T-helper 17 cell (primary cell): ENCODE measurements at regions not wholly inside any gene's neighbourhood (a gene's known extent, or its start where the extent isn't known, plus 50 kb on each side); places are given as distances from the start of the nearest gene placed in this dataset.
"Not testable (repeated sequence)": the region's sequence is repeated elsewhere in the genome, so short reads cannot be mapped to it uniquely, and the experiment has no call there.

ENCODE experiments used
- ATAC-seq: fragments of 150-1000 bp; cut with Tn5 transposase; 2 replicates; pipeline ENCODE4 v1.10.0; 2021; ENCODE audit warnings: mild to moderate bottlenecking, moderate library complexity
- DNase-seq, 3 donors: peaks; one replicate each; pipeline versions ENCODE4 v3.0.0 to v3.0.0-alpha.2; 2020 to 2021
- H3K9me3 ChIP-seq: one replicate; pipeline ENCODE4 v1.7.0; 2013; ENCODE audit warnings: low read length, mild to moderate bottlenecking; ENCODE audit not compliant: control insufficient read depth, poor library complexity, severe bottlenecking
- H3K27ac Mint-ChIP-seq: one replicate; pipeline ENCODE4 v1.8.0; 2022; ENCODE audit warnings: mild to moderate bottlenecking, moderate library complexity, mixed read lengths
- H3K27me3 Mint-ChIP-seq: one replicate; pipeline ENCODE4 v1.8.0; 2022; ENCODE audit warnings: mixed read lengths
- H3K36me3 Mint-ChIP-seq: one replicate; pipeline ENCODE4 v1.8.0; 2022; ENCODE audit warnings: low read depth, mixed read lengths
- H3K4me1 Mint-ChIP-seq: one replicate; pipeline ENCODE4 v1.8.0; 2022; ENCODE audit warnings: mild to moderate bottlenecking, mixed read lengths
- H3K4me3 Mint-ChIP-seq: one replicate; pipeline ENCODE4 v1.8.0; 2022; ENCODE audit warnings: mild to moderate bottlenecking, moderate library complexity, mixed read lengths

DNA sequence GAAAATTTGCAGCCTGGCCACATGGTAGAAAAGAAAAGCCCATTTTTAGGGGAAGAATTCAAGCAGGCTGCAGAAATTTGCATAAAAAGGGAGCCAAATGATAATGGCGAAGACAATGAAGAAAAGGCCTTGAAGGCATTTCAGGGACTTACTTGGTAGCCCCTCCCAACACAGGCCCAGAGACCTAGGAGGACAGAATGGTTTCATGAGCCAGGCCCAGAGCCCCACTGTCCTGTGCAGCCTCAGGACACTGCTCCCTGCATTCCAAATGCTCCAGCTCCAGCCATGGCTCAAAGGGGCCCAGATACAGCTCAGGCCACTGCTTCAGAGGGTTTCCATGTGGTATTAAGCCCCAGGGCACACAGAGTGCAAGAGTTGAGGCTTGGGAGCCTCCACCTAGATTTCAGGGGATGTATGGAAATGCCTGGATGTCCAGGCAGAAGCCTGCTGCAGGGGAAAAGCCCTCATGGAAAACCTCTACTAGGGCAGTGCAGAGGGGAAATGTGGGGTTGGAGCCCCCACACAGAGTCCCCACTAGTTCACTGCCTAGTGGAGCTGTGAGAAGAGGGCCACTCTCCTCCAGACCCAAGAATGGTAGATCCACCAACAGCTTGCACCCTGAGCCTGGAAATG, 271.7 kb upstream of the KLF3 start:
- no peak for DNase-seq
- Mint-ChIP-seq H3K27ac (no peak overlapping the region), H3K36me3 (peaks cover 4% of the 10 kb centered on the region), H3K4me3 (no peak overlapping the region), H3K4me1 (no peaks in the 10 kb centered on the region), H3K27me3 (no peaks in the 10 kb centered on the region)
- H3K9me3 ChIP-seq, result no peaks in the 10 kb centered on the region
- no peak for ATAC-seq

DNA sequence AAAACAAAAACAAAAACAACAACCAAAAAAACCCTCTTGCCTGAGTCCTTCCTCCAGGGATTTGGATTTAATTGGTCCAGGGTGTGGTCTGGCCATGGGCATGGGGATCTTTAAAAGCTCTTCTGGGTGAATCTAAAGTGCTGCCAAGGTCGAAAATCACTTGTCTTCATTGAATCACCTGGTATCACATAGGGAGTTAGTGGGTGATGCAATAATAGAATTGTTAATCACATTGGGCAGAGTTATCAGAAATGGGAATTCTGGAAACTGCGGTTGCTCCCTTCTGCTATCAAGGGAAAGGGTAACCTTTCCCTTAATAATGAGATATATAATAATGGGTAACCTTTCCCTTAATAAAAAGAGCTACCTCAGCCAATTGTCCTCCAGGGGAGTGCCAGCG, 267.9 kb upstream of the KLF3 start:
- peaks cover 4% of the 10 kb centered on the region for H3K36me3 Mint-ChIP-seq
- no peaks in the 10 kb centered on the region for H3K9me3 ChIP-seq
- no peaks in the 10 kb centered on the region for H3K27me3 Mint-ChIP-seq
- DNase-seq, result no peak
- H3K4me3 Mint-ChIP-seq, result no peak overlapping the region
- peaks cover 2% of the 10 kb centered on the region for H3K4me1 Mint-ChIP-seq
- ATAC-seq, result no peak
- no peak overlapping the region for H3K27ac Mint-ChIP-seq

DNA sequence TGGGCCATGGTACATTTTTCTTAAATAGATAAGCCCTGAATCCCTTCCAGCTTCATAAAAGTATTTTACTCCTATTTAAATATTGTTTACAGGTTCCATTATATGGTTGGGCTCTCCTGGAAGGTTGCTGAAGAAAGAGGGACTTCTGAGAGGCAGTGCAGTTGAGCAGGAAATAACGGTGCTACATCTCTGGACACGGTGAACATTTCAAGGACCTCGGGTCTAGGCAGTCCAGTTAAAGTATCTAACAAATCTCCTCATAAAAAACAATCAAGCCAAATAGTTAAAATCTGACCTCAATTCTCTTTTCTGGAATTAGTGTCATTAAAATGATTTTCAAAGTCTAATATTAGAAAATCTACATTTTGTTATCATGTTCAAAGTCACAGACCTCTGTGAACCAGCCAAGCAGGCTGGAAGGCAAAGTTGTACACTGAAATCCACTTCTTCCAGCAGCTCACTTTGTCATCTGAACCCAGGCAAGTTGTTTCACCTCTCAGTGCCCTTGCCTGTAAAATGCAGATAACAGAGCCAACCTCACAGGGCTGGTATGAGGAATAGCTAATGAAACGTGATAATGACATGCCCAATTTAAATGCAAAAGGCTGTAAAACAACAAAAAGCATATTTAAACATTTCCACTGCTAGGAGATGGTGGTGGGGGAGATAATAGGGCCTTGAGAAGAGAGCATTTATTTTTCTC, 267.0 kb upstream of the KLF3 start:
- no peaks in the 10 kb centered on the region for H3K27me3 Mint-ChIP-seq
- H3K27ac Mint-ChIP-seq, result no peak overlapping the region
- DNase-seq (no peak), ATAC-seq (no peak)
- no peaks in the 10 kb centered on the region for H3K36me3 Mint-ChIP-seq
- no peaks in the 10 kb centered on the region for H3K9me3 ChIP-seq
- H3K4me3 Mint-ChIP-seq, result no peak overlapping the region
- peaks cover 2% of the 10 kb centered on the region for H3K4me1 Mint-ChIP-seq

DNA sequence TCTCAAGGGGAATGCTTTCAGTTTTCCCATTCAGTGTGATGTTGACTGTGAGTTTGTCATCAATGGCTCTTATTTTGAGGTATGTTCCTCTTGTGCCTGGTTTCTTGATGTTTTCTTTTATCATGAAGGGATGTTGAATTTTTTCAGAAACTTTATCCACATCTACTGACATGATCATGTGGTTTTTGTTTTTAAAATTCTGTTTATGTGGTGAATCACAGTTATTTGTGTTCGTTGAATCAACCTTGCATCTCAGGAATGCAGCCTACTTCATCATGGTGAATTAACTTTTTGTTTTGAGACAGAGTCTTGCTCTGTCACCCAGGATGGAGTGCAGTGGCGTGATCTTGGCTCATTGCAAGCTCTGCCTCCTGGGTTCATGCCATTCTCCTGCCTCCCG, 263.1 kb upstream of the KLF3 start:
- ATAC-seq, result no peak
- H3K9me3 ChIP-seq, result no peaks in the 10 kb centered on the region
- no peak for DNase-seq
- Mint-ChIP-seq H3K4me1 (peaks cover 2% of the 10 kb centered on the region), H3K36me3 (no peaks in the 10 kb centered on the region), H3K27ac (no peak overlapping the region), H3K27me3 (no peaks in the 10 kb centered on the region), H3K4me3 (no peak overlapping the region)

DNA sequence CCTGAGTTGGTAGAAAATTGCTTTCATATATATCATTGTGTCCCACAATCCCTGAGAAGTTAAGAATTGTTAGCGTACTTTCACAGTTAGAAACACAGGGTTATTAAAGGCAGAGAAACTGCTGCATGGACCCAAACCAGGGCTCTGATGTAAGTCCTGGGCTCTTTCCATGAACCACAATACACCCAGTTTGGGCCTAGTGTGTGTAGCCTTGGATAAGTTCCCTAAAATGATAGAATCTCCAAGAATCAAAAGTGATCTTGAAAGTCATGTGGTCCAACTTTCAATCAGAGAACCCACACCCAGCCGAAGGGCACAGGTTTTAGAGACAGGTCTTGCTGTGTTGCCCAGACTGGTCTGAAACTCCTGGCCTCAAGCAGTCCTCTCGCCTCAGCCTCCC, 257.8 kb upstream of the KLF3 start:
- DNase-seq (no peak), ATAC-seq (no peak)
- H3K9me3 ChIP-seq, result no peaks in the 10 kb centered on the region
- no peak overlapping the region for H3K4me3 Mint-ChIP-seq
- H3K36me3 Mint-ChIP-seq, result no peaks in the 10 kb centered on the region
- no peaks in the 10 kb centered on the region for H3K4me1 Mint-ChIP-seq
- no peak overlapping the region for H3K27ac Mint-ChIP-seq
- H3K27me3 Mint-ChIP-seq, result peaks cover 9% of the 10 kb centered on the region

- Mint-ChIP-seq H3K27me3 (peaks cover 14% of the 10 kb centered on the region), H3K36me3 (peaks cover 2% of the 10 kb centered on the region), H3K27ac (no peak overlapping the region), H3K4me3 (no peak overlapping the region), H3K4me1 (peaks cover 2% of the 10 kb centered on the region)
- ATAC-seq, result no peak
- DNase-seq, result no peak
- H3K9me3 ChIP-seq, result no peaks in the 10 kb centered on the region
Observed at GRCh38 chr4:38409852-38410251, 254.1 kb upstream of the KLF3 start.

DNA sequence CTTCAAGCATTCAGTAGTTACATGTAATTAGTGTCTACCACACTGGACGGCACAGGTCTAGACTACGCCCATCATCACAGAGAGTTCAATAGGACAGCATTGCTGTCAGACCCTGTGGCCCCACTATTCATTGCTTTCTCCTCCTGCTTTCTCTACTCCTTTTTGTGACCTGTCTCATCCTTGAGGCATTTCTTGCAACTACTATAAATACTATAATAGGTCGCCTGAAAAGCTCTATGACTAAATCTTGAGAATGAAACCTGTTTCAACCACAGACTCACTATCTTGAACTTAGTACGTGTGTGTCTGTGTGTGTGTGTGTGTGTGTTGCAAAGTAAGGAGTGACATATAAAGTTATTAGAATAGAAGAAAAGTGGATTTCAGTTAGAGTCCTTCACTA, 252.9 kb upstream of the KLF3 start:
- no peak for DNase-seq
- ATAC-seq, result no peak
- H3K4me3 Mint-ChIP-seq, result no peak overlapping the region
- peaks cover 15% of the 10 kb centered on the region for H3K27me3 Mint-ChIP-seq
- peaks cover 2% of the 10 kb centered on the region for H3K4me1 Mint-ChIP-seq
- H3K36me3 Mint-ChIP-seq, result peaks cover 2% of the 10 kb centered on the region
- no peak overlapping the region for H3K27ac Mint-ChIP-seq
- no peaks in the 10 kb centered on the region for H3K9me3 ChIP-seq

DNA sequence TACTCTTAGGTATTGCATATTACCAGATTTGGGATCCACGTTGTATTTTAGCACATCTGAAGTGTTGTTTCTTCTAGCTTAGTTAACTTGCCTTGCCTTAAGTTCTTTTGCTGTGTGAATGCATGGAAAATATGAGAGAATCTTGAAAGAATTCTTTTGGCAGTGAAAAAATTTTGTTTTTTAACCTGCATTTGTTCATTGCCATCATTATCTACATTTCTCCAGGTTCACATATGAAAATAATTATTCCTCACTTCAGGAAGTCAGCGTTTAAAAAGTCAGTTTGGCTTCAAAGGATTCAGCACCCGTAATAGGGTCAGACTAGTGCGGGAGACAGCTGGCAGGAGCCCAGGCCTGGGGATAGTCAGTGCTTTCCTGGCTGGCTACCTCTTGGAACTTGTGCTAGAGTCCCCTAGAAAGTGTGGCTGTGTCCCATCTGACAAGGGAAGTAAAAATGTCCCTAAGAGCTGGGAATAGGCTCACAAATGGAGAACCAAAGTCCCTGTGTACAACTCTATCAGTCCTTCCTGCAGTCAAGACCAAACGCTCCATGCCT, 251.9 kb upstream of the KLF3 start:
- H3K27ac Mint-ChIP-seq, result no peak overlapping the region
- no peak overlapping the region for H3K4me3 Mint-ChIP-seq
- no peak for ATAC-seq
- no peak for DNase-seq
- peaks cover 2% of the 10 kb centered on the region for H3K36me3 Mint-ChIP-seq
- H3K9me3 ChIP-seq, result no peaks in the 10 kb centered on the region
- H3K27me3 Mint-ChIP-seq, result peaks cover 15% of the 10 kb centered on the region
- H3K4me1 Mint-ChIP-seq, result peaks cover 2% of the 10 kb centered on the region

- Mint-ChIP-seq H3K4me3 (no peak overlapping the region), H3K27ac (no peak overlapping the region), H3K27me3 (peaks cover 5% of the 10 kb centered on the region), H3K4me1 (peaks cover 2% of the 10 kb centered on the region), H3K36me3 (peaks cover 2% of the 10 kb centered on the region)
- ATAC-seq (no peak), DNase-seq (no peak)
- no peaks in the 10 kb centered on the region for H3K9me3 ChIP-seq
Observed at GRCh38 chr4:38413524-38414341, 250.3 kb upstream of the KLF3 start.

GRCh38 chr4:38414410-38414809, 249.6 kb upstream of the KLF3 start:
- DNase-seq (no peak), ATAC-seq (no peak)
- H3K27ac Mint-ChIP-seq, result no peak overlapping the region
- H3K4me3 Mint-ChIP-seq, result no peak overlapping the region
- H3K4me1 Mint-ChIP-seq, result peaks cover 2% of the 10 kb centered on the region
- no peaks in the 10 kb centered on the region for H3K9me3 ChIP-seq
- peaks cover 5% of the 10 kb centered on the region for H3K27me3 Mint-ChIP-seq
- H3K36me3 Mint-ChIP-seq, result peaks cover 2% of the 10 kb centered on the region

DNA sequence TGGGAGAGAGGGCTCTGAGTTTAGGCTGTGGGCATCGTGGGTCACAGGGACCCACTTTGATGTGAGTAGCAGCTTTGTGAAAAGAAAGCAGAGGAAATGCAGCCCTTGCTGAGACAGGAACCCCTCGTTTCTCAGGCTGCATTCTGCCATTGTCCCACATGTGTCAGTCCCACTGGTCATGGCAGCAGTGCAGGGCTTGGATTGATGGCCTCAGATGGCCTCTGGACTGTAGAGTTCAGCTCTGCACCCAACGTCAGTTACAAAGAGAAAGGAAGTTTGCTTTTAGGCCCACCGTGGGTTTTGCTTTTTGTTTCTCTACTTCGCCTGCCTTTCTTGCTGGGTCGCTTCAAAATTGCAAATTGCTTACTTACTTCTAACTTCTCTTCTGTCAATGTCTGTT, 248.3 kb upstream of the KLF3 start:
- DNase-seq (no peak), ATAC-seq (no peak)
- Mint-ChIP-seq H3K27ac (no peak overlapping the region), H3K4me3 (no peak overlapping the region), H3K27me3 (peaks cover 5% of the 10 kb centered on the region), H3K4me1 (peaks cover 2% of the 10 kb centered on the region), H3K36me3 (peaks cover 2% of the 10 kb centered on the region)
- H3K9me3 ChIP-seq, result no peaks in the 10 kb centered on the region

- Mint-ChIP-seq H3K36me3 (peaks cover 2% of the 10 kb centered on the region), H3K27me3 (peaks cover 5% of the 10 kb centered on the region), H3K4me3 (no peak overlapping the region), H3K4me1 (peaks cover 2% of the 10 kb centered on the region), H3K27ac (no peak overlapping the region)
- no peaks in the 10 kb centered on the region for H3K9me3 ChIP-seq
- DNase-seq (no peak), ATAC-seq (no peak)
Observed at GRCh38 chr4:38416450-38417014, 247.5 kb upstream of the KLF3 start.

- H3K27me3 Mint-ChIP-seq, H3K36me3 Mint-ChIP-seq, ATAC-seq: not testable (repeated sequence)
Observed at GRCh38 chr4:38420254-38420653, 243.7 kb upstream of the KLF3 start.

More at GRCh38 chr4:38420254-38420653, 243.7 kb upstream of the KLF3 start:
- not testable (repeated sequence) for H3K9me3 ChIP-seq, H3K27ac Mint-ChIP-seq, H3K4me3 Mint-ChIP-seq, DNase-seq, H3K4me1 Mint-ChIP-seq
